HCT116 (cell line): ENCODE measurements at regions not wholly inside any gene's neighbourhood (a gene's known extent, or its start where the extent isn't known, plus 50 kb on each side); places are given as distances from the start of the nearest gene placed in this dataset.

Source experiments
- ATAC-seq: fragments of 200-7000 bp; cut with Tn5 transposase; 2 replicates; pipeline ENCODE4 v1.9.1; 2020; ENCODE audit warnings: mild to moderate bottlenecking, moderate library complexity
- BruUV-seq: library from RNA; stranded (reverse); fragments of 400-500 nt; replicated peaks from 2 replicates; lab custom pipeline; 2021; lab: Mats Ljungman, UMichigan
- CTCF ChIA-PET: fragments of 300-600 bp; sonication (Branson Sonifier 250); formaldehyde crosslinking; loops from one replicate; lab custom pipeline; 2021; ENCODE audit warnings: antibody characterized with exemption; lab: Charles Lee
- POLR2A ChIA-PET: fragments of 300-600, 350-600 bp; sonication (Branson Sonifier 250); formaldehyde crosslinking; loops from one replicate; lab custom pipeline; 2021; ENCODE audit warnings: antibody characterized with exemption; lab: Charles Lee
- RAD21 ChIA-PET, 2 experiments: fragments of 300-600 bp; sonication (Branson Sonifier 250); formaldehyde crosslinking; loops; one replicate each; lab custom pipeline; 2023; ENCODE audit warnings: low total read pairs in 2 of 2; ENCODE audit not compliant: uncharacterized antibody in 2 of 2, unreplicated experiment in 2 of 2, low non-redundant PET in 1 of 2; lab: Charles Lee
- DNase-seq: peaks from one replicate; pipeline ENCODE4 v3.0.0-alpha.2; 2010; ENCODE audit warnings: low read depth, low spot score
- H2AFZ ChIP-seq: fragments of 200-600 bp; shearing (Covaris generic), sonication (generic); 2 replicates; pipeline ENCODE4 v1.6.1; 2017; ENCODE audit warnings: low read depth, mixed run types, mixed read lengths, antibody characterized with exemption, low read length; ENCODE audit not compliant: poor library complexity, severe bottlenecking
- H3K27ac ChIP-seq: 2 replicates; pipeline ENCODE4 v1.5.1; 2012; ENCODE audit warnings: low read depth, low read length
- H3K27me3 ChIP-seq: fragments of 200-600 bp; sonication (generic); 2 replicates; pipeline ENCODE4 v1.6.1; 2016; ENCODE audit warnings: mixed run types, low read length, mixed read lengths; ENCODE audit not compliant: insufficient read depth
- H3K36me3 ChIP-seq, 2 experiments: fragments of 200-500 bp in 1 of 2; fragments of 200-600 bp in 1 of 2; sonication (Bioruptor generic) in 1 of 2; sonication (generic) in 1 of 2; 2 replicates each; pipeline versions ENCODE4 v1.5.1 to v1.6.1; 2014 to 2016; ENCODE audit warnings: low read length in 2 of 2, inconsistent platforms in 1 of 2, mixed read lengths in 1 of 2, mixed run types in 1 of 2; ENCODE audit not compliant: insufficient read depth in 2 of 2, control insufficient read depth in 1 of 2
- H3K4me1 ChIP-seq, 2 experiments: fragments of 200-600 bp in 1 of 2; sonication (generic) in 1 of 2; 2 replicates each; pipeline versions ENCODE4 v1.5.1 to v1.6.1; 2012 to 2017; ENCODE audit warnings: low read length in 2 of 2, inconsistent platforms in 1 of 2, mild to moderate bottlenecking in 1 of 2, mixed read lengths in 1 of 2, mixed run types in 1 of 2, moderate library complexity in 1 of 2; ENCODE audit not compliant: insufficient read depth in 2 of 2, control insufficient read depth in 1 of 2
- H3K4me2 ChIP-seq: fragments of 200-600 bp; sonication (generic); 2 replicates; pipeline ENCODE4 v1.6.1; 2017; ENCODE audit warnings: mixed run types, low read length, mixed read lengths
- H3K4me3 ChIP-seq, 2 experiments: fragments of 200-600 bp in 1 of 2; sonication (generic) in 1 of 2; replicated peaks in 1 of 2; 2 replicates each; pipeline ENCODE4 v1.5.1; 2011 to 2016; ENCODE audit warnings: low read length in 2 of 2, control low read depth in 1 of 2, low read depth in 1 of 2, mild to moderate bottlenecking in 1 of 2, mixed read lengths in 1 of 2, mixed run types in 1 of 2
- H3K79me2 ChIP-seq: fragments of 200-600 bp; sonication (generic); 2 replicates; pipeline ENCODE4 v1.6.1; 2017; ENCODE audit warnings: mild to moderate bottlenecking, mixed run types, low read length, moderate library complexity, mixed read lengths; ENCODE audit not compliant: insufficient read depth
- H3K9ac ChIP-seq: fragments of 200-600 bp; sonication (generic); 2 replicates; pipeline ENCODE4 v1.6.1; 2016; ENCODE audit warnings: low read length, mixed read lengths
- H3K9me2 ChIP-seq: fragments of 200-600 bp; sonication (generic), shearing (Covaris generic); 2 replicates; pipeline ENCODE4 v1.6.1; 2017; ENCODE audit warnings: mixed run types, mild to moderate bottlenecking, moderate library complexity; ENCODE audit not compliant: insufficient read depth
- H3K9me3 ChIP-seq, 2 experiments: fragments of 200-500 bp in 1 of 2; fragments of 200-600 bp in 1 of 2; sonication (Bioruptor generic) in 1 of 2; sonication (generic) in 1 of 2; 2 replicates each; pipeline ENCODE4 v1.6.1; 2014 to 2017; ENCODE audit warnings: low read length in 2 of 2, mixed read lengths in 2 of 2, inconsistent platforms in 1 of 2, low read depth in 1 of 2, mild to moderate bottlenecking in 1 of 2, mixed run types in 1 of 2, moderate library complexity in 1 of 2; ENCODE audit not compliant: control insufficient read depth in 1 of 2, insufficient read depth in 1 of 2
- H4K20me1 ChIP-seq: fragments of 200-600 bp; sonication (generic), shearing (Covaris generic); 2 replicates; pipeline ENCODE4 v1.6.1; 2017; ENCODE audit warnings: mixed run types, mild to moderate bottlenecking, moderate library complexity; ENCODE audit not compliant: insufficient read depth
- CBX3 ChIP-seq: IDR thresholded peaks from 2 replicates; pipeline ENCODE4 v1.6.1; 2012; ENCODE audit warnings: low read depth
- CEBPB ChIP-seq: IDR thresholded peaks from 2 replicates; pipeline ENCODE4 v1.6.1; 2012; ENCODE audit warnings: low read depth
- EGR1 ChIP-seq: IDR thresholded peaks from 2 replicates; pipeline ENCODE4 v1.6.1; 2012; ENCODE audit warnings: low read depth
- ELF1 ChIP-seq: IDR thresholded peaks from 2 replicates; pipeline ENCODE4 v1.6.1; 2012; ENCODE audit warnings: low read depth, borderline replicate concordance
- EZH2 ChIP-seq: fragments of 200-600 bp; sonication (generic); IDR thresholded peaks from 2 replicates; pipeline ENCODE4 v1.6.1; 2017; ENCODE audit warnings: antibody characterized with exemption, mixed run types
- FOSL1 ChIP-seq: IDR thresholded peaks from 2 replicates; pipeline ENCODE4 v1.6.1; 2012; ENCODE audit warnings: low read depth
- MAX ChIP-seq: IDR thresholded peaks from 2 replicates; pipeline ENCODE4 v1.6.1; 2012
- POLR2A ChIP-seq: IDR thresholded peaks from 2 replicates; pipeline ENCODE4 v1.7.0; 2011; ENCODE audit warnings: borderline replicate concordance; ENCODE audit not compliant: insufficient read depth, insufficient read length; ENCODE audit errors: extremely low read depth
- RAD21 ChIP-seq: IDR thresholded peaks from 2 replicates; pipeline ENCODE4 v1.6.1; 2012; ENCODE audit warnings: low read depth, mild to moderate bottlenecking
- SIN3A ChIP-seq: IDR thresholded peaks from 2 replicates; pipeline ENCODE4 v1.6.1; 2012; ENCODE audit warnings: low read depth
- SP1 ChIP-seq: IDR thresholded peaks from 2 replicates; pipeline ENCODE4 v1.6.1; 2012; ENCODE audit warnings: low read depth
- SRF ChIP-seq: IDR thresholded peaks from 2 replicates; pipeline ENCODE4 v1.6.1; 2012; ENCODE audit warnings: low read depth
- ZFX ChIP-seq: fragments of 450-650 bp; IDR thresholded peaks from 2 replicates; pipeline ENCODE4 v1.6.1; 2017
- intact Hi-C: fragments of 100-400 bp; cut with micrococcal nuclease; formaldehyde crosslinking; loops from 2 replicates; pipeline ENCODE4 v1.10.0; 2022
- TF ChIP-seq, protein P1 (sequence below): IDR thresholded peaks from 2 replicates; pipeline ENCODE4 v1.6.1; 2012
- TF ChIP-seq, protein P2 (sequence below): IDR thresholded peaks from 2 replicates; pipeline ENCODE4 v1.6.1; 2012; ENCODE audit warnings: low read depth

GRCh38 chr4:14562901-14563300 lies 439.4 kb upstream of the CPEB2 start:
- Histone ChIP-seq H3K79me2 (no peaks in the 10 kb centered on the region), H2AFZ (no peak overlapping the region), H3K4me3 (no peak overlapping the region), H3K9ac (no peak overlapping the region), H3K4me2 (no peak overlapping the region), H3K9me3 (peaks cover 4 to 9% of the 10 kb centered on the region in 2 experiments; a peak in 2 of 4 replicates), H3K27ac (no peak overlapping the region), H4K20me1 (no peaks in the 10 kb centered on the region), H3K4me1 (no peaks in the 10 kb centered on the region), H3K36me3 (no peaks in the 10 kb centered on the region), H3K27me3 (no peaks in the 10 kb centered on the region), H3K9me2 (no peaks in the 10 kb centered on the region)
- no peak for TF ChIP-seq CBX3
- no peak for TF ChIP-seq SIN3A
- no peak for TF ChIP-seq EGR1
- TF ChIP-seq RAD21 = no peak
- TF ChIP-seq FOSL1 = no peak
- TF ChIP-seq, protein P1, sequence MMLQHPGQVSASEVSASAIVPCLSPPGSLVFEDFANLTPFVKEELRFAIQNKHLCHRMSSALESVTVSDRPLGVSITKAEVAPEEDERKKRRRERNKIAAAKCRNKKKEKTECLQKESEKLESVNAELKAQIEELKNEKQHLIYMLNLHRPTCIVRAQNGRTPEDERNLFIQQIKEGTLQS = no peak
- no peak for TF ChIP-seq POLR2A
- TF ChIP-seq ZFX = no peak
- no peak for TF ChIP-seq EZH2
- no peak for TF ChIP-seq MAX
- TF ChIP-seq SRF = no peak
- TF ChIP-seq SP1 = no peak
- no peak for TF ChIP-seq ELF1
- TF ChIP-seq, protein P2, sequence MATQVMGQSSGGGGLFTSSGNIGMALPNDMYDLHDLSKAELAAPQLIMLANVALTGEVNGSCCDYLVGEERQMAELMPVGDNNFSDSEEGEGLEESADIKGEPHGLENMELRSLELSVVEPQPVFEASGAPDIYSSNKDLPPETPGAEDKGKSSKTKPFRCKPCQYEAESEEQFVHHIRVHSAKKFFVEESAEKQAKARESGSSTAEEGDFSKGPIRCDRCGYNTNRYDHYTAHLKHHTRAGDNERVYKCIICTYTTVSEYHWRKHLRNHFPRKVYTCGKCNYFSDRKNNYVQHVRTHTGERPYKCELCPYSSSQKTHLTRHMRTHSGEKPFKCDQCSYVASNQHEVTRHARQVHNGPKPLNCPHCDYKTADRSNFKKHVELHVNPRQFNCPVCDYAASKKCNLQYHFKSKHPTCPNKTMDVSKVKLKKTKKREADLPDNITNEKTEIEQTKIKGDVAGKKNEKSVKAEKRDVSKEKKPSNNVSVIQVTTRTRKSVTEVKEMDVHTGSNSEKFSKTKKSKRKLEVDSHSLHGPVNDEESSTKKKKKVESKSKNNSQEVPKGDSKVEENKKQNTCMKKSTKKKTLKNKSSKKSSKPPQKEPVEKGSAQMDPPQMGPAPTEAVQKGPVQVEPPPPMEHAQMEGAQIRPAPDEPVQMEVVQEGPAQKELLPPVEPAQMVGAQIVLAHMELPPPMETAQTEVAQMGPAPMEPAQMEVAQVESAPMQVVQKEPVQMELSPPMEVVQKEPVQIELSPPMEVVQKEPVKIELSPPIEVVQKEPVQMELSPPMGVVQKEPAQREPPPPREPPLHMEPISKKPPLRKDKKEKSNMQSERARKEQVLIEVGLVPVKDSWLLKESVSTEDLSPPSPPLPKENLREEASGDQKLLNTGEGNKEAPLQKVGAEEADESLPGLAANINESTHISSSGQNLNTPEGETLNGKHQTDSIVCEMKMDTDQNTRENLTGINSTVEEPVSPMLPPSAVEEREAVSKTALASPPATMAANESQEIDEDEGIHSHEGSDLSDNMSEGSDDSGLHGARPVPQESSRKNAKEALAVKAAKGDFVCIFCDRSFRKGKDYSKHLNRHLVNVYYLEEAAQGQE = no peak
- no peak for TF ChIP-seq CEBPB
- CTCF ChIA-PET = no interaction called here
- RAD21 ChIA-PET = no interaction called here
- POLR2A ChIA-PET = no interaction called here
- intact Hi-C loops = no loop called here
- BruUV-seq = no TSS peak
- ATAC-seq = no peak
- DNase-seq = no peak
